GM21447 (cell line): ENCODE measurements at regions not wholly inside any gene's neighbourhood (a gene's known extent, or its start where the extent isn't known, plus 50 kb on each side); places are given as distances from the start of the nearest gene placed in this dataset.

ENCODE experiments used
- ATAC-seq: cut with Tn5 transposase; IDR thresholded peaks from one replicate; pipeline ENCODE4 v1.9.1; 2021; ENCODE audit not compliant: unreplicated experiment

- ATAC-seq = no peak
Measured at GRCh38 chr3:135728007-135728721, 237.4 kb upstream of the PPP2R3A start.

- no peak for ATAC-seq
Measured at GRCh38 chr3:135731546-135731945, 234.0 kb upstream of the PPP2R3A start.

GRCh38 chr3:135736740-135737139 is 228.8 kb upstream of the PPP2R3A start:
- ATAC-seq = no peak

- no peak for ATAC-seq
Measured at GRCh38 chr3:135739779-135740178, 225.7 kb upstream of the PPP2R3A start.

- ATAC-seq = no peak
Measured at GRCh38 chr3:135740211-135740610, 225.3 kb upstream of the PPP2R3A start.

- ATAC-seq = no peak
Measured at GRCh38 chr3:135740751-135741150, 224.8 kb upstream of the PPP2R3A start.

- no peak for ATAC-seq
Measured at GRCh38 chr3:135751991-135752390, 213.5 kb upstream of the PPP2R3A start.

GRCh38 chr3:135752851-135753250 is 212.7 kb upstream of the PPP2R3A start:
- ATAC-seq = no peak

GRCh38 chr3:135753506-135753905 is 212.0 kb upstream of the PPP2R3A start:
- no peak for ATAC-seq

- no peak for ATAC-seq
Measured at GRCh38 chr3:135755330-135756105, 210.0 kb upstream of the PPP2R3A start.

- no peak for ATAC-seq
Measured at GRCh38 chr3:135756106-135756668, 209.3 kb upstream of the PPP2R3A start.

GRCh38 chr3:135757421-135757820 is 208.1 kb upstream of the PPP2R3A start:
- ATAC-seq = no peak

GRCh38 chr3:135758961-135759360 is 206.6 kb upstream of the PPP2R3A start:
- ATAC-seq = no peak

GRCh38 chr3:135759651-135760050 is 205.9 kb upstream of the PPP2R3A start:
- ATAC-seq = no peak

- ATAC-seq = no peak
Measured at GRCh38 chr3:135760581-135760980, 204.9 kb upstream of the PPP2R3A start.

- ATAC-seq = no peak
Measured at GRCh38 chr3:135762188-135762856, 203.2 kb upstream of the PPP2R3A start.

- no peak for ATAC-seq
Measured at GRCh38 chr3:135766115-135766514, 199.4 kb upstream of the PPP2R3A start.

- no peak for ATAC-seq
Measured at GRCh38 chr3:135771760-135772159, 193.8 kb upstream of the PPP2R3A start.

- ATAC-seq = no peak
Measured at GRCh38 chr3:135779024-135779423, 186.5 kb upstream of the PPP2R3A start.

- ATAC-seq = no peak
Measured at GRCh38 chr3:135779590-135780235, 185.8 kb upstream of the PPP2R3A start.
